ENCODE measurements at regions not wholly inside any gene's neighbourhood (a gene's known extent, or its start where the extent isn't known, plus 50 kb on each side); places are given as distances from the start of the nearest gene placed in this dataset.

DNA sequence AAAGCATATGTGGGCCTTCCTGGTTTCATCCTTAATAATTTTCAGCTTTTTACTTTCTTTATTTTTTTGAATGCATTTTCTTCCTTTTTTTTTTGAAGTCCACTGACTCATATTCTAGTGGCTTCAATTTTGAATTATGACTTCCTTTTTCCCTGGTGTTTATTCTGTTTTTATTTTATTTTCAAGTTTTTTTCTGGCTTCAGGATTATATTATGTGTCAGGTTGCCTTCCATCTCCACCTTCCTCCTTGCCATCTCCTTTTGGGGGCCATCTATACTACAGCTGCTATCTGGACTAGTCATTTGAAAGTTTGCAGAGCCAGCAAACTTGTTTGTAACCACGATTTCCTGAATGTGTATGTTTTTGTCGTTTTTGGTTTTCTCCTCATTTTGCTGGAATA is 117.6 kb downstream of the LEPR start:
- TF ChIP-seq, protein P1, sequence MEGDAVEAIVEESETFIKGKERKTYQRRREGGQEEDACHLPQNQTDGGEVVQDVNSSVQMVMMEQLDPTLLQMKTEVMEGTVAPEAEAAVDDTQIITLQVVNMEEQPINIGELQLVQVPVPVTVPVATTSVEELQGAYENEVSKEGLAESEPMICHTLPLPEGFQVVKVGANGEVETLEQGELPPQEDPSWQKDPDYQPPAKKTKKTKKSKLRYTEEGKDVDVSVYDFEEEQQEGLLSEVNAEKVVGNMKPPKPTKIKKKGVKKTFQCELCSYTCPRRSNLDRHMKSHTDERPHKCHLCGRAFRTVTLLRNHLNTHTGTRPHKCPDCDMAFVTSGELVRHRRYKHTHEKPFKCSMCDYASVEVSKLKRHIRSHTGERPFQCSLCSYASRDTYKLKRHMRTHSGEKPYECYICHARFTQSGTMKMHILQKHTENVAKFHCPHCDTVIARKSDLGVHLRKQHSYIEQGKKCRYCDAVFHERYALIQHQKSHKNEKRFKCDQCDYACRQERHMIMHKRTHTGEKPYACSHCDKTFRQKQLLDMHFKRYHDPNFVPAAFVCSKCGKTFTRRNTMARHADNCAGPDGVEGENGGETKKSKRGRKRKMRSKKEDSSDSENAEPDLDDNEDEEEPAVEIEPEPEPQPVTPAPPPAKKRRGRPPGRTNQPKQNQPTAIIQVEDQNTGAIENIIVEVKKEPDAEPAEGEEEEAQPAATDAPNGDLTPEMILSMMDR (IDR thresholded peaks at IDR 0.05), result no peak
- TF ChIP-seq POLR2A (IDR thresholded peaks at IDR 0.05), result no peak

Measured in sigmoid colon (tissue), 3 donors.